GM23338 (cell line): ENCODE measurements at regions not wholly inside any gene's neighbourhood (a gene's known extent, or its start where the extent isn't known, plus 50 kb on each side); places are given as distances from the start of the nearest gene placed in this dataset.

Experiments used
- ATAC-seq: fragments of 200-7000 bp; cut with Tn5 transposase; 3 replicates; pipeline ENCODE4 v1.9.1; 2020
- DNase-seq: peaks from one replicate; pipeline ENCODE4 v3.0.0-alpha.2; 2015; ENCODE audit warnings: low spot score
- H2AFZ ChIP-seq: fragments of 200-600 bp; sonication (generic); 2 replicates; pipeline ENCODE4 v1.8.0; 2016; ENCODE audit warnings: antibody characterized with exemption, mild to moderate bottlenecking, moderate library complexity
- H3F3A ChIP-seq: fragments of 200-600 bp; sonication (generic); replicated peaks from 2 replicates; pipeline ENCODE4 v1.8.0; 2017; ENCODE audit warnings: antibody characterized with exemption, mixed run types, low read depth
- H3K27ac ChIP-seq: fragments of 200-600 bp; sonication (generic); 2 replicates; pipeline ENCODE4 v1.6.1; 2016; ENCODE audit warnings: low read depth
- H3K27me3 ChIP-seq: fragments of 200-600 bp; sonication (generic); 2 replicates; pipeline ENCODE4 v1.8.0; 2016; ENCODE audit warnings: mild to moderate bottlenecking, mixed run types, moderate library complexity; ENCODE audit not compliant: insufficient read depth
- H3K36me3 ChIP-seq: fragments of 200-600 bp; sonication (generic); 2 replicates; pipeline ENCODE4 v1.8.0; 2016; ENCODE audit warnings: mild to moderate bottlenecking; ENCODE audit not compliant: insufficient read depth
- H3K4me1 ChIP-seq: fragments of 200-600 bp; sonication (generic); 2 replicates; pipeline ENCODE4 v1.8.0; 2016; ENCODE audit warnings: mild to moderate bottlenecking, moderate library complexity; ENCODE audit not compliant: insufficient read depth
- H3K4me2 ChIP-seq: fragments of 200-600 bp; sonication (generic); 2 replicates; pipeline ENCODE4 v1.7.1; 2017; ENCODE audit warnings: mixed run types
- H3K4me3 ChIP-seq: fragments of 200-600 bp; sonication (generic); 2 replicates; pipeline ENCODE4 v1.6.1; 2016; ENCODE audit warnings: mixed run types
- H3K79me2 ChIP-seq: fragments of 200-600 bp; sonication (generic); replicated peaks from 2 replicates; pipeline ENCODE4 v1.8.0; 2017; ENCODE audit warnings: mild to moderate bottlenecking; ENCODE audit not compliant: insufficient read depth
- H3K9me2 ChIP-seq: fragments of 200-600 bp; sonication (generic); 2 replicates; pipeline ENCODE4 v1.8.0; 2017; ENCODE audit not compliant: insufficient read depth
- H4K20me1 ChIP-seq: fragments of 200-600 bp; sonication (generic); replicated peaks from 2 replicates; pipeline ENCODE4 v1.8.0; 2017; ENCODE audit warnings: mild to moderate bottlenecking; ENCODE audit not compliant: insufficient read depth
- H3K27ac Mint-ChIP-seq: 2 replicates; pipeline ENCODE4 v1.8.0; 2020; ENCODE audit warnings: inconsistent platforms, mild to moderate bottlenecking, moderate library complexity, mixed read lengths
- H3K27me3 Mint-ChIP-seq: 3 replicates; pipeline ENCODE4 v1.8.0; 2022; ENCODE audit warnings: low read depth, mild to moderate bottlenecking, moderate library complexity, mixed read lengths, inconsistent platforms; ENCODE audit not compliant: insufficient read depth, poor library complexity
- H3K36me3 Mint-ChIP-seq: 3 replicates; pipeline ENCODE4 v1.8.0; 2021; ENCODE audit warnings: low read depth, mild to moderate bottlenecking, inconsistent platforms, moderate library complexity, mixed read lengths
- H3K4me1 Mint-ChIP-seq: 3 replicates; pipeline ENCODE4 v1.8.0; 2020; ENCODE audit warnings: mild to moderate bottlenecking, inconsistent platforms, mixed read lengths
- H3K4me3 Mint-ChIP-seq: 3 replicates; pipeline ENCODE4 v1.8.0; 2021; ENCODE audit warnings: moderate library complexity, mild to moderate bottlenecking, inconsistent platforms, mixed read lengths
- H3K9me3 Mint-ChIP-seq: 3 replicates; pipeline ENCODE4 v1.8.0; 2020; ENCODE audit warnings: moderate library complexity, mild to moderate bottlenecking, inconsistent platforms, mixed read lengths
- CREB1 ChIP-seq: fragments of 250-450 bp; sonication (Bioruptor Pico); IDR thresholded peaks from 2 replicates; pipeline ENCODE4 v1.5.0; 2020; ENCODE audit warnings: low read depth, mild to moderate bottlenecking, moderate library complexity
- EZH2 ChIP-seq: fragments of 200-600 bp; sonication (generic); IDR thresholded peaks from one replicate; pipeline ENCODE4 v1.8.0; 2017; ENCODE audit warnings: antibody characterized with exemption, mild to moderate bottlenecking, low read depth; ENCODE audit not compliant: unreplicated experiment
- EZH2phosphoT487 ChIP-seq: fragments of 200-600 bp; sonication (generic); IDR thresholded peaks from one replicate; pipeline ENCODE4 v1.8.1; 2018; ENCODE audit warnings: antibody characterized with exemption; ENCODE audit not compliant: unreplicated experiment
- JUNB ChIP-seq: IDR thresholded peaks from one replicate; pipeline ENCODE4 v1.6.1; 2016; ENCODE audit warnings: antibody characterized with exemption; ENCODE audit not compliant: unreplicated experiment
- NANOG ChIP-seq: IDR thresholded peaks from 2 replicates; pipeline ENCODE4 v1.6.1; 2016; ENCODE audit warnings: antibody characterized with exemption, borderline replicate concordance
- POLR2AphosphoS5 ChIP-seq: IDR thresholded peaks from 2 replicates; pipeline ENCODE4 v1.6.1; 2016; ENCODE audit warnings: antibody characterized with exemption, low read depth
- STAT1 ChIP-seq: IDR thresholded peaks from one replicate; pipeline ENCODE4 v1.6.1; 2016; ENCODE audit warnings: antibody characterized with exemption; ENCODE audit not compliant: unreplicated experiment
- ZNF114 ChIP-seq: fragments of 250-450 bp; sonication (Bioruptor Pico); IDR thresholded peaks from 2 replicates; pipeline ENCODE4 v1.5.0; 2020; ENCODE audit warnings: mild to moderate bottlenecking, moderate library complexity
- ZNF331 ChIP-seq: fragments of 250-450 bp; sonication (Bioruptor Pico); IDR thresholded peaks from 2 replicates; pipeline ENCODE4 v1.5.0; 2020; ENCODE audit warnings: low read depth, mild to moderate bottlenecking, moderate library complexity
- TF ChIP-seq, protein P1 (sequence below): IDR thresholded peaks from 2 replicates; pipeline ENCODE4 v1.6.1; 2016; ENCODE audit warnings: antibody characterized with exemption
- TF ChIP-seq, protein P2 (sequence below): IDR thresholded peaks from one replicate; pipeline ENCODE4 v1.6.1; 2018; ENCODE audit warnings: antibody characterized with exemption; ENCODE audit not compliant: unreplicated experiment
- TF ChIP-seq, protein P3 (sequence below), 2 experiments: fragments of 200-600 bp in 1 of 2; sonication (generic) in 1 of 2; conservative IDR thresholded peaks; 2 replicates each; pipeline versions ENCODE4 v1.5.1 to v1.6.1; 2016 to 2017; ENCODE audit warnings: antibody characterized with exemption in 2 of 2, low read depth in 2 of 2, mild to moderate bottlenecking in 2 of 2, moderate library complexity in 1 of 2
- TF ChIP-seq, protein P4 (sequence below): fragments of 250-450 bp; sonication (Bioruptor Pico); IDR thresholded peaks from 2 replicates; pipeline ENCODE4 v1.5.0; 2020; ENCODE audit warnings: mild to moderate bottlenecking, moderate library complexity

DNA sequence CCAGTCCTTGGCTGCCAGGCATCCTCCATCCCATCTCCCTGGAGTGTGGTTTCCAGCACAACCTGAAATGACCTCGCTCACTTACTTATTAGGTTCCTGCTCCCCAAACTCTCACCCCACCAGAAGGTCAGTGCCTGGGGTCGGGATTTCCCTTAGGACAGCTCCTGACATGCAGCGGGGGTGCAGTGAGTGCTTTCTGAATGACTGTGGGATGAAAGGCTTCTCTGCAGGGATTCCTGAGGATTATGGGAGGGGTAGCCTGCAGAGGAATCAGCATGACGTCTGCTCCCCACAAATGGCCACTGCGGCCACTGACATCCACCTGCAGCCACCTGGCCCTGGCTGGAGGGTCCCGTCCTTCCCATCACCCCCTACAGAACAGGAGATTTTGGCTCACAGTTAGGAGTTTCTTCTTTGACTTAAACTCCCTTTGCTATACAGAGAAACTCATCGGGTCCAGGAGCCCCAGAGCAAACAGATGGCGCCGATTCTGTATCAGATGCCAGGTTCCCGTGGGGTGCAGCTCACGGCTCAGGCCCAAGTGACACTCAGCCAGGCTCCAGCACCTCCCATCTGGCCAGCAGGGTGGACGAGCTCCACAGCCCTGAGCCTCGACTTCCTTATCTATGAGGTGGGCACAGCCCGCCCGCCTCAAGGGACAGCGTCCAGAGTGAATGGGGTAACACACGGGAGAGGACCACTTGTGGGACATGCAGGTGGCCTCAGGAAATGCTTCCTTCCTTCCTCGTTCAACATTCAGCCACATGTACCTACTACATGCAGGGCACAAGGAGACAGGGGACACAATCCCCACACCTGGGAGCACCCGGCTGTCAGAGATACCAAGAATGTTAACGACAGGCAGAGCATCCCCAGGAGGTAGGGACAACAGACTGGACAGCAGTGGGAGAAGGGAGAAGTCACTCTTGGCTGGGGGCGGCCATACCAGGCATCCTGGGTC, 69.8 kb downstream of the RMI2 start:
- H3K4me3 Mint-ChIP-seq: no peak overlapping the region; the same call in 2 of the 3 replicates

More for the DNA sequence above, 69.8 kb downstream of the RMI2 start:
- Histone ChIP-seq H2AFZ (no peak overlapping the region), H3K4me1 (no peaks in the 10 kb centered on the region), H3K27ac (no peak overlapping the region), H3K79me2 (no peaks in the 10 kb centered on the region), H3K4me2 (no peak overlapping the region), H3K4me3 (no peak overlapping the region), H4K20me1 (no peaks in the 10 kb centered on the region), H3K27me3 (no peaks in the 10 kb centered on the region), H3K9me2 (no peaks in the 10 kb centered on the region), H3F3A (no peaks in the 10 kb centered on the region), H3K36me3 (no peaks in the 10 kb centered on the region)
- Mint-ChIP-seq H3K4me1 (peaks cover 9% of the 10 kb centered on the region), H3K9me3 (peaks cover 3% of the 10 kb centered on the region; the same call in 1 of the 3 replicates), H3K27ac (no peak overlapping the region), H3K27me3 (no peaks in the 10 kb centered on the region), H3K36me3 (no peaks in the 10 kb centered on the region)
- TF ChIP-seq JUNB: no peak
- TF ChIP-seq, protein P1, sequence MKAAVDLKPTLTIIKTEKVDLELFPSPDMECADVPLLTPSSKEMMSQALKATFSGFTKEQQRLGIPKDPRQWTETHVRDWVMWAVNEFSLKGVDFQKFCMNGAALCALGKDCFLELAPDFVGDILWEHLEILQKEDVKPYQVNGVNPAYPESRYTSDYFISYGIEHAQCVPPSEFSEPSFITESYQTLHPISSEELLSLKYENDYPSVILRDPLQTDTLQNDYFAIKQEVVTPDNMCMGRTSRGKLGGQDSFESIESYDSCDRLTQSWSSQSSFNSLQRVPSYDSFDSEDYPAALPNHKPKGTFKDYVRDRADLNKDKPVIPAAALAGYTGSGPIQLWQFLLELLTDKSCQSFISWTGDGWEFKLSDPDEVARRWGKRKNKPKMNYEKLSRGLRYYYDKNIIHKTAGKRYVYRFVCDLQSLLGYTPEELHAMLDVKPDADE: no peak
- TF ChIP-seq NANOG: no peak
- TF ChIP-seq STAT1: no peak
- TF ChIP-seq, protein P2, sequence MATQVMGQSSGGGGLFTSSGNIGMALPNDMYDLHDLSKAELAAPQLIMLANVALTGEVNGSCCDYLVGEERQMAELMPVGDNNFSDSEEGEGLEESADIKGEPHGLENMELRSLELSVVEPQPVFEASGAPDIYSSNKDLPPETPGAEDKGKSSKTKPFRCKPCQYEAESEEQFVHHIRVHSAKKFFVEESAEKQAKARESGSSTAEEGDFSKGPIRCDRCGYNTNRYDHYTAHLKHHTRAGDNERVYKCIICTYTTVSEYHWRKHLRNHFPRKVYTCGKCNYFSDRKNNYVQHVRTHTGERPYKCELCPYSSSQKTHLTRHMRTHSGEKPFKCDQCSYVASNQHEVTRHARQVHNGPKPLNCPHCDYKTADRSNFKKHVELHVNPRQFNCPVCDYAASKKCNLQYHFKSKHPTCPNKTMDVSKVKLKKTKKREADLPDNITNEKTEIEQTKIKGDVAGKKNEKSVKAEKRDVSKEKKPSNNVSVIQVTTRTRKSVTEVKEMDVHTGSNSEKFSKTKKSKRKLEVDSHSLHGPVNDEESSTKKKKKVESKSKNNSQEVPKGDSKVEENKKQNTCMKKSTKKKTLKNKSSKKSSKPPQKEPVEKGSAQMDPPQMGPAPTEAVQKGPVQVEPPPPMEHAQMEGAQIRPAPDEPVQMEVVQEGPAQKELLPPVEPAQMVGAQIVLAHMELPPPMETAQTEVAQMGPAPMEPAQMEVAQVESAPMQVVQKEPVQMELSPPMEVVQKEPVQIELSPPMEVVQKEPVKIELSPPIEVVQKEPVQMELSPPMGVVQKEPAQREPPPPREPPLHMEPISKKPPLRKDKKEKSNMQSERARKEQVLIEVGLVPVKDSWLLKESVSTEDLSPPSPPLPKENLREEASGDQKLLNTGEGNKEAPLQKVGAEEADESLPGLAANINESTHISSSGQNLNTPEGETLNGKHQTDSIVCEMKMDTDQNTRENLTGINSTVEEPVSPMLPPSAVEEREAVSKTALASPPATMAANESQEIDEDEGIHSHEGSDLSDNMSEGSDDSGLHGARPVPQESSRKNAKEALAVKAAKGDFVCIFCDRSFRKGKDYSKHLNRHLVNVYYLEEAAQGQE: no peak
- no peak for TF ChIP-seq ZNF114 (CRISPR knock-in tag)
- TF ChIP-seq ZNF331 (CRISPR knock-in tag): no peak
- TF ChIP-seq, protein P3, sequence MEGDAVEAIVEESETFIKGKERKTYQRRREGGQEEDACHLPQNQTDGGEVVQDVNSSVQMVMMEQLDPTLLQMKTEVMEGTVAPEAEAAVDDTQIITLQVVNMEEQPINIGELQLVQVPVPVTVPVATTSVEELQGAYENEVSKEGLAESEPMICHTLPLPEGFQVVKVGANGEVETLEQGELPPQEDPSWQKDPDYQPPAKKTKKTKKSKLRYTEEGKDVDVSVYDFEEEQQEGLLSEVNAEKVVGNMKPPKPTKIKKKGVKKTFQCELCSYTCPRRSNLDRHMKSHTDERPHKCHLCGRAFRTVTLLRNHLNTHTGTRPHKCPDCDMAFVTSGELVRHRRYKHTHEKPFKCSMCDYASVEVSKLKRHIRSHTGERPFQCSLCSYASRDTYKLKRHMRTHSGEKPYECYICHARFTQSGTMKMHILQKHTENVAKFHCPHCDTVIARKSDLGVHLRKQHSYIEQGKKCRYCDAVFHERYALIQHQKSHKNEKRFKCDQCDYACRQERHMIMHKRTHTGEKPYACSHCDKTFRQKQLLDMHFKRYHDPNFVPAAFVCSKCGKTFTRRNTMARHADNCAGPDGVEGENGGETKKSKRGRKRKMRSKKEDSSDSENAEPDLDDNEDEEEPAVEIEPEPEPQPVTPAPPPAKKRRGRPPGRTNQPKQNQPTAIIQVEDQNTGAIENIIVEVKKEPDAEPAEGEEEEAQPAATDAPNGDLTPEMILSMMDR (conservative IDR thresholded peaks at IDR 0.05; ENCODE audit: low read depth in 2 of 2): no peak
- no peak for TF ChIP-seq EZH2
- TF ChIP-seq CREB1 (CRISPR knock-in tag): no peak
- TF ChIP-seq EZH2phosphoT487: no peak
- TF ChIP-seq POLR2AphosphoS5: no peak
- TF ChIP-seq, protein P4, sequence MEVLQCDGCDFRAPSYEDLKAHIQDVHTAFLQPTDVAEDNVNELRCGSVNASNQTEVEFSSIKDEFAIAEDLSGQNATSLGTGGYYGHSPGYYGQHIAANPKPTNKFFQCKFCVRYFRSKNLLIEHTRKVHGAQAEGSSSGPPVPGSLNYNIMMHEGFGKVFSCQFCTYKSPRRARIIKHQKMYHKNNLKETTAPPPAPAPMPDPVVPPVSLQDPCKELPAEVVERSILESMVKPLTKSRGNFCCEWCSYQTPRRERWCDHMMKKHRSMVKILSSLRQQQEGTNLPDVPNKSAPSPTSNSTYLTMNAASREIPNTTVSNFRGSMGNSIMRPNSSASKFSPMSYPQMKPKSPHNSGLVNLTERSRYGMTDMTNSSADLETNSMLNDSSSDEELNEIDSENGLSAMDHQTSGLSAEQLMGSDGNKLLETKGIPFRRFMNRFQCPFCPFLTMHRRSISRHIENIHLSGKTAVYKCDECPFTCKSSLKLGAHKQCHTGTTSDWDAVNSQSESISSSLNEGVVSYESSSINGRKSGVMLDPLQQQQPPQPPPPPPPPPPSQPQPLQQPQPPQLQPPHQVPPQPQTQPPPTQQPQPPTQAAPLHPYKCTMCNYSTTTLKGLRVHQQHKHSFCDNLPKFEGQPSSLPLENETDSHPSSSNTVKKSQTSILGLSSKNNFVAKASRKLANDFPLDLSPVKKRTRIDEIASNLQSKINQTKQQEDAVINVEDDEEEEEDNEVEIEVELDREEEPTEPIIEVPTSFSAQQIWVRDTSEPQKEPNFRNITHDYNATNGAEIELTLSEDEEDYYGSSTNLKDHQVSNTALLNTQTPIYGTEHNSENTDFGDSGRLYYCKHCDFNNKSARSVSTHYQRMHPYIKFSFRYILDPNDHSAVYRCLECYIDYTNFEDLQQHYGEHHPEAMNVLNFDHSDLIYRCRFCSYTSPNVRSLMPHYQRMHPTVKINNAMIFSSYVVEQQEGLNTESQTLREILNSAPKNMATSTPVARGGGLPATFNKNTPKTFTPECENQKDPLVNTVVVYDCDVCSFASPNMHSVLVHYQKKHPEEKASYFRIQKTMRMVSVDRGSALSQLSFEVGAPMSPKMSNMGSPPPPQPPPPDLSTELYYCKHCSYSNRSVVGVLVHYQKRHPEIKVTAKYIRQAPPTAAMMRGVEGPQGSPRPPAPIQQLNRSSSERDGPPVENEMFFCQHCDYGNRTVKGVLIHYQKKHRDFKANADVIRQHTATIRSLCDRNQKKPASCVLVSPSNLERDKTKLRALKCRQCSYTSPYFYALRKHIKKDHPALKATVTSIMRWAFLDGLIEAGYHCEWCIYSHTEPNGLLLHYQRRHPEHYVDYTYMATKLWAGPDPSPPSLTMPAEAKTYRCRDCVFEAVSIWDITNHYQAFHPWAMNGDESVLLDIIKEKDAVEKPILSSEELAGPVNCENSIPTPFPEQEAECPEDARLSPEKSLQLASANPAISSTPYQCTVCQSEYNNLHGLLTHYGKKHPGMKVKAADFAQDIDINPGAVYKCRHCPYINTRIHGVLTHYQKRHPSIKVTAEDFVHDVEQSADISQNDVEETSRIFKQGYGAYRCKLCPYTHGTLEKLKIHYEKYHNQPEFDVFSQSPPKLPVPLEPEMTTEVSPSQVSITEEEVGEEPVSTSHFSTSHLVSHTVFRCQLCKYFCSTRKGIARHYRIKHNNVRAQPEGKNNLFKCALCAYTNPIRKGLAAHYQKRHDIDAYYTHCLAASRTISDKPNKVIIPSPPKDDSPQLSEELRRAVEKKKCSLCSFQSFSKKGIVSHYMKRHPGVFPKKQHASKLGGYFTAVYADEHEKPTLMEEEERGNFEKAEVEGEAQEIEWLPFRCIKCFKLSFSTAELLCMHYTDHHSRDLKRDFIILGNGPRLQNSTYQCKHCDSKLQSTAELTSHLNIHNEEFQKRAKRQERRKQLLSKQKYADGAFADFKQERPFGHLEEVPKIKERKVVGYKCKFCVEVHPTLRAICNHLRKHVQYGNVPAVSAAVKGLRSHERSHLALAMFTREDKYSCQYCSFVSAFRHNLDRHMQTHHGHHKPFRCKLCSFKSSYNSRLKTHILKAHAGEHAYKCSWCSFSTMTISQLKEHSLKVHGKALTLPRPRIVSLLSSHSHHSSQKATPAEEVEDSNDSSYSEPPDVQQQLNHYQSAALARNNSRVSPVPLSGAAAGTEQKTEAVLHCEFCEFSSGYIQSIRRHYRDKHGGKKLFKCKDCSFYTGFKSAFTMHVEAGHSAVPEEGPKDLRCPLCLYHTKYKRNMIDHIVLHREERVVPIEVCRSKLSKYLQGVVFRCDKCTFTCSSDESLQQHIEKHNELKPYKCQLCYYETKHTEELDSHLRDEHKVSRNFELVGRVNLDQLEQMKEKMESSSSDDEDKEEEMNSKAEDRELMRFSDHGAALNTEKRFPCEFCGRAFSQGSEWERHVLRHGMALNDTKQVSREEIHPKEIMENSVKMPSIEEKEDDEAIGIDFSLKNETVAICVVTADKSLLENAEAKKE: no peak
- ATAC-seq: peak; percentile 66
- DNase-seq: no peak
